ENCODE measurements at regions not wholly inside any gene's neighbourhood (a gene's known extent, or its start where the extent isn't known, plus 50 kb on each side); places are given as distances from the start of the nearest gene placed in this dataset.

DNA sequence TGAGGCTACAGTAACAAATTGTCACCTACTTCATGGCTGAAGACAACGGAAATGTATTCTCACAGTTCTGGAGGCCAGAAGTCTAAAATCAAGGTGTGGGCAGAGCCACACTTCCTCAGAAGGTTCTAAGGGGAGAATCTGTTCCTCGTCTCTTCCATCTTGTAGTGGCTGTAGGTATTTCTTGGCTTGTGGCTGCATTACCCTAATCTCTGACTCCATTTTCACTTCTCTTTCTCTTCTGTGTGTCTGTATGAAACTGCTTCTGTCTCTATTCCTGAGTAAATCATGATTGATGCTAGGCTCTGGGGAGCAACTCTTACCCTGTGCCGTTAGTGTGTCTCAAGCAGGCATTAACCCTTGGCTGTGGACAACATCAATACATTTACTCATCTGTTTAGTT lies 164.7 kb downstream of the SQOR start:
- TF ChIP-seq, protein P1, sequence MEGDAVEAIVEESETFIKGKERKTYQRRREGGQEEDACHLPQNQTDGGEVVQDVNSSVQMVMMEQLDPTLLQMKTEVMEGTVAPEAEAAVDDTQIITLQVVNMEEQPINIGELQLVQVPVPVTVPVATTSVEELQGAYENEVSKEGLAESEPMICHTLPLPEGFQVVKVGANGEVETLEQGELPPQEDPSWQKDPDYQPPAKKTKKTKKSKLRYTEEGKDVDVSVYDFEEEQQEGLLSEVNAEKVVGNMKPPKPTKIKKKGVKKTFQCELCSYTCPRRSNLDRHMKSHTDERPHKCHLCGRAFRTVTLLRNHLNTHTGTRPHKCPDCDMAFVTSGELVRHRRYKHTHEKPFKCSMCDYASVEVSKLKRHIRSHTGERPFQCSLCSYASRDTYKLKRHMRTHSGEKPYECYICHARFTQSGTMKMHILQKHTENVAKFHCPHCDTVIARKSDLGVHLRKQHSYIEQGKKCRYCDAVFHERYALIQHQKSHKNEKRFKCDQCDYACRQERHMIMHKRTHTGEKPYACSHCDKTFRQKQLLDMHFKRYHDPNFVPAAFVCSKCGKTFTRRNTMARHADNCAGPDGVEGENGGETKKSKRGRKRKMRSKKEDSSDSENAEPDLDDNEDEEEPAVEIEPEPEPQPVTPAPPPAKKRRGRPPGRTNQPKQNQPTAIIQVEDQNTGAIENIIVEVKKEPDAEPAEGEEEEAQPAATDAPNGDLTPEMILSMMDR (IDR thresholded peaks at IDR 0.05) = no peak
- no peak for TF ChIP-seq POLR2A (IDR thresholded peaks at IDR 0.05)

Measured in uterus (tissue), 2 donors.